ENCODE measurements at regions not wholly inside any gene's neighbourhood (a gene's known extent, or its start where the extent isn't known, plus 50 kb on each side); places are given as distances from the start of the nearest gene placed in this dataset.

GRCh38 chr10:25114036-25114411, 60.8 kb upstream of the GPR158 start:
- FAIRE-seq = no peak

- FAIRE-seq = no peak
Measured at GRCh38 chr10:25117757-25118156, 57.0 kb upstream of the GPR158 start.

GRCh38 chr10:25120188-25120587, 54.6 kb upstream of the GPR158 start:
- no peak for FAIRE-seq

Data from endometrium (tissue), 2 donors.